ENCODE measurements at regions not wholly inside any gene's neighbourhood (a gene's known extent, or its start where the extent isn't known, plus 50 kb on each side); places are given as distances from the start of the nearest gene placed in this dataset.

DNA sequence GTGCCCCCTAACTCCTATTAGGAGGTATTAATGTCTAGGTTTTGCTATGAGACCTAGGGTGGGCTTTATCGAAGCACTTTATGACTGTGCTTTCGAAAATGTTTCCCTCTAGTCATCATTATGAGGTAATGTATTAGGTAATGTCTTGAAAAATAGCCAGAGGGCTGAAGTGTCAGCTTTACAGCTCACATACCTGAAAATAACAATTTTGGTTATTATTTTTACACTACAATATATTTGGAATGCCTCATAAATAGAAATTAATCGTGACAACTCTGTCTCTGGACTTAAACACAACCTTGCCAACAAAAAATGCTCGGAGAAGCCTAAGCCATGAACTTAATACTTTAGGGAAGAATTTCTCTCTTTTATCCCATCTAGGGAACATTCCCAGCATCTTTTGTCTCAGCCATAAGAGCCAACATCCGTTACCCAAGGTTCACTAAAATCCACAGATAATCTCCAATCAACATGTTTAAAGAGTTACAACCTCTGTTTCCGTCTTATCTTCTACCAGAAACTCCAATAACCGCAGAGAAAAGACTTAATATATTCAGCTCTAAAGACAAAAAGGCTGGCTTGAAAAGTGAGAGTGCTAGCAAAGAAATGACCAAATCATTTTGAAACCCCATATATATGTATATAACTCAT lies 130.9 kb upstream of the RND3 start:
- TF ChIP-seq CTCF (IDR thresholded peaks at IDR 0.05; ENCODE audit: low read depth, low read length, missing input control) (no peak), TAF1 (conservative IDR thresholded peaks at IDR 0.05) (no peak), SP1 (IDR thresholded peaks at IDR 0.05) (no peak), RAD21 (IDR thresholded peaks at IDR 0.05) (no peak), NR2F2 (IDR thresholded peaks at IDR 0.05) (no peak), YY1 (IDR thresholded peaks at IDR 0.05) (no peak), GABPA (IDR thresholded peaks at IDR 0.05 in 1 of 2, conservative IDR thresholded peaks at IDR 0.05 in 1 of 2) (no peak)
- TF ChIP-seq, protein P1, sequence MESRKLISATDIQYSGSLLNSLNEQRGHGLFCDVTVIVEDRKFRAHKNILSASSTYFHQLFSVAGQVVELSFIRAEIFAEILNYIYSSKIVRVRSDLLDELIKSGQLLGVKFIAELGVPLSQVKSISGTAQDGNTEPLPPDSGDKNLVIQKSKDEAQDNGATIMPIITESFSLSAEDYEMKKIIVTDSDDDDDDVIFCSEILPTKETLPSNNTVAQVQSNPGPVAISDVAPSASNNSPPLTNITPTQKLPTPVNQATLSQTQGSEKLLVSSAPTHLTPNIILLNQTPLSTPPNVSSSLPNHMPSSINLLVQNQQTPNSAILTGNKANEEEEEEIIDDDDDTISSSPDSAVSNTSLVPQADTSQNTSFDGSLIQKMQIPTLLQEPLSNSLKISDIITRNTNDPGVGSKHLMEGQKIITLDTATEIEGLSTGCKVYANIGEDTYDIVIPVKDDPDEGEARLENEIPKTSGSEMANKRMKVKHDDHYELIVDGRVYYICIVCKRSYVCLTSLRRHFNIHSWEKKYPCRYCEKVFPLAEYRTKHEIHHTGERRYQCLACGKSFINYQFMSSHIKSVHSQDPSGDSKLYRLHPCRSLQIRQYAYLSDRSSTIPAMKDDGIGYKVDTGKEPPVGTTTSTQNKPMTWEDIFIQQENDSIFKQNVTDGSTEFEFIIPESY (IDR thresholded peaks at IDR 0.05): no peak
- TF ChIP-seq, protein P2, sequence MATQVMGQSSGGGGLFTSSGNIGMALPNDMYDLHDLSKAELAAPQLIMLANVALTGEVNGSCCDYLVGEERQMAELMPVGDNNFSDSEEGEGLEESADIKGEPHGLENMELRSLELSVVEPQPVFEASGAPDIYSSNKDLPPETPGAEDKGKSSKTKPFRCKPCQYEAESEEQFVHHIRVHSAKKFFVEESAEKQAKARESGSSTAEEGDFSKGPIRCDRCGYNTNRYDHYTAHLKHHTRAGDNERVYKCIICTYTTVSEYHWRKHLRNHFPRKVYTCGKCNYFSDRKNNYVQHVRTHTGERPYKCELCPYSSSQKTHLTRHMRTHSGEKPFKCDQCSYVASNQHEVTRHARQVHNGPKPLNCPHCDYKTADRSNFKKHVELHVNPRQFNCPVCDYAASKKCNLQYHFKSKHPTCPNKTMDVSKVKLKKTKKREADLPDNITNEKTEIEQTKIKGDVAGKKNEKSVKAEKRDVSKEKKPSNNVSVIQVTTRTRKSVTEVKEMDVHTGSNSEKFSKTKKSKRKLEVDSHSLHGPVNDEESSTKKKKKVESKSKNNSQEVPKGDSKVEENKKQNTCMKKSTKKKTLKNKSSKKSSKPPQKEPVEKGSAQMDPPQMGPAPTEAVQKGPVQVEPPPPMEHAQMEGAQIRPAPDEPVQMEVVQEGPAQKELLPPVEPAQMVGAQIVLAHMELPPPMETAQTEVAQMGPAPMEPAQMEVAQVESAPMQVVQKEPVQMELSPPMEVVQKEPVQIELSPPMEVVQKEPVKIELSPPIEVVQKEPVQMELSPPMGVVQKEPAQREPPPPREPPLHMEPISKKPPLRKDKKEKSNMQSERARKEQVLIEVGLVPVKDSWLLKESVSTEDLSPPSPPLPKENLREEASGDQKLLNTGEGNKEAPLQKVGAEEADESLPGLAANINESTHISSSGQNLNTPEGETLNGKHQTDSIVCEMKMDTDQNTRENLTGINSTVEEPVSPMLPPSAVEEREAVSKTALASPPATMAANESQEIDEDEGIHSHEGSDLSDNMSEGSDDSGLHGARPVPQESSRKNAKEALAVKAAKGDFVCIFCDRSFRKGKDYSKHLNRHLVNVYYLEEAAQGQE (IDR thresholded peaks at IDR 0.05): no peak
- TF ChIP-seq, protein P3, sequence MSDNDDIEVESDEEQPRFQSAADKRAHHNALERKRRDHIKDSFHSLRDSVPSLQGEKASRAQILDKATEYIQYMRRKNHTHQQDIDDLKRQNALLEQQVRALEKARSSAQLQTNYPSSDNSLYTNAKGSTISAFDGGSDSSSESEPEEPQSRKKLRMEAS (IDR thresholded peaks at IDR 0.05): no peak

Measured in liver (tissue), 3 donors.